Keratinocyte (primary cell): ENCODE measurements at regions not wholly inside any gene's neighbourhood (a gene's known extent, or its start where the extent isn't known, plus 50 kb on each side); places are given as distances from the start of the nearest gene placed in this dataset.

Experiments
- DNase-seq: peaks from one replicate; pipeline ENCODE4 v3.0.0-alpha.2; 2011; ENCODE audit warnings: low read depth, missing footprints, low spot score
- FAIRE-seq: peaks from 2 replicates; lab custom pipeline; 2011; peaks lifted over from hg19 to GRCh38; lab: Jason Lieb, UNC
- H2AFZ ChIP-seq: 2 replicates; pipeline ENCODE4 v1.6.0; 2012; ENCODE audit warnings: low read length, control low read depth, inconsistent platforms; ENCODE audit not compliant: control insufficient read depth
- H3K27ac ChIP-seq: 2 replicates; pipeline ENCODE4 v1.5.1; 2011; ENCODE audit warnings: low read length; ENCODE audit not compliant: control insufficient read depth, insufficient read depth
- H3K27me3 ChIP-seq: 3 replicates; pipeline ENCODE4 v1.6.0; 2011; ENCODE audit warnings: low read length; ENCODE audit not compliant: control insufficient read depth, insufficient read depth; ENCODE audit errors: extremely low read depth
- H3K36me3 ChIP-seq, 2 experiments: 2 replicates in 1 of 2; 3 replicates in 1 of 2; pipeline ENCODE4 v1.5.1; 2011; ENCODE audit warnings: low read length in 2 of 2, mild to moderate bottlenecking in 1 of 2; ENCODE audit not compliant: control insufficient read depth in 2 of 2, insufficient read depth in 2 of 2; ENCODE audit errors: extremely low read depth in 1 of 2
- H3K4me1 ChIP-seq: 3 replicates; pipeline ENCODE4 v1.5.1; 2011; ENCODE audit warnings: low read length; ENCODE audit not compliant: control insufficient read depth, insufficient read depth; ENCODE audit errors: extremely low read depth
- H3K4me2 ChIP-seq: 3 replicates; pipeline ENCODE4 v1.6.0; 2011; ENCODE audit warnings: low read depth, low read length; ENCODE audit not compliant: control insufficient read depth, insufficient read depth; ENCODE audit errors: extremely low read depth
- H3K4me3 ChIP-seq, 3 experiments: fragments of 200-600 bp in 1 of 3; sonication (generic) in 1 of 3; 2 replicates in 2 of 3; 3 replicates in 1 of 3; pipeline ENCODE4 v1.5.1; 2011 to 2016; ENCODE audit warnings: low read length in 3 of 3, mild to moderate bottlenecking in 3 of 3, control low read depth in 2 of 3, inconsistent platforms in 1 of 3, low read depth in 1 of 3, mixed read lengths in 1 of 3, mixed run types in 1 of 3, moderate library complexity in 1 of 3; ENCODE audit not compliant: control insufficient read depth in 2 of 3, insufficient read depth in 2 of 3; ENCODE audit errors: extremely low read depth in 1 of 3
- H3K79me2 ChIP-seq: 2 replicates; pipeline ENCODE4 v1.6.0; 2012; ENCODE audit warnings: low read length; ENCODE audit not compliant: control insufficient read depth, insufficient read depth
- H3K9ac ChIP-seq: 3 replicates; pipeline ENCODE4 v1.6.0; 2011; ENCODE audit warnings: low read length; ENCODE audit not compliant: control insufficient read depth, insufficient read depth; ENCODE audit errors: extremely low read depth
- H3K9me1 ChIP-seq: 3 replicates; pipeline ENCODE4 v1.6.0; 2011; ENCODE audit warnings: low read length; ENCODE audit not compliant: control insufficient read depth, insufficient read depth; ENCODE audit errors: extremely low read depth
- H3K9me3 ChIP-seq: 2 replicates; pipeline ENCODE4 v1.5.1; 2012; ENCODE audit warnings: low read depth, low read length; ENCODE audit not compliant: control insufficient read depth
- H4K20me1 ChIP-seq: 3 replicates; pipeline ENCODE4 v1.6.0; 2011; ENCODE audit warnings: low read length; ENCODE audit not compliant: control insufficient read depth, insufficient read depth; ENCODE audit errors: extremely low read depth
- CTCF ChIP-seq, 3 experiments: IDR thresholded peaks in 1 of 3; conservative IDR thresholded peaks in 1 of 3; optimal IDR thresholded peaks in 1 of 3; 2 replicates in 2 of 3; 3 replicates in 1 of 3; pipeline versions ENCODE3 to v1.5.1; 2011; ENCODE audit warnings: low read length in 3 of 3, mild to moderate bottlenecking in 3 of 3, moderate library complexity in 2 of 3, control low read depth in 1 of 3, inconsistent platforms in 1 of 3; ENCODE audit not compliant: insufficient read depth in 2 of 3; ENCODE audit errors: extremely low read depth in 1 of 3
- EZH2 ChIP-seq: IDR thresholded peaks from one replicate; pipeline ENCODE4 v1.6.1; 2012; ENCODE audit warnings: inconsistent platforms, mild to moderate bottlenecking, low read length, moderate library complexity
- dilution Hi-C: fragments of 300-500 bp; cut with MboI; formaldehyde crosslinking; loops from one replicate; pipeline ENCODE4 v1.7.0; 2020; ENCODE audit warnings: low sequenced_read_pairs; ENCODE audit not compliant: extremely low pct_ligation_motif_present

- Histone ChIP-seq H2AFZ (no peak overlapping the region), H3K9me1 (no peaks in the 10 kb centered on the region), H4K20me1 (no peaks in the 10 kb centered on the region), H3K4me3 (no peak overlapping the region), H3K4me1 (peaks cover 34% of the 10 kb centered on the region), H3K79me2 (no peaks in the 10 kb centered on the region), H3K36me3 (no peaks in the 10 kb centered on the region), H3K9me3 (no peaks in the 10 kb centered on the region), H3K27ac (no peak overlapping the region), H3K4me2 (no peak overlapping the region), H3K27me3 (no peaks in the 10 kb centered on the region), H3K9ac (no peak overlapping the region)
- dilution Hi-C loops: no loop called here
- FAIRE-seq (no peak), DNase-seq (no peak)
- TF ChIP-seq CTCF (optimal IDR thresholded peaks at IDR 0.05 in 1 of 3, IDR thresholded peaks at IDR 0.05 in 1 of 3, conservative IDR thresholded peaks at IDR 0.05 in 1 of 3; ENCODE audit: extremely low read depth in 1 of 3, insufficient read depth in 2 of 3, low read length in 3 of 3): no peak
- no peak for TF ChIP-seq EZH2
Measured at GRCh38 chr13:106143392-106143791, 392.1 kb downstream of the EFNB2 start.

GRCh38 chr13:106140476-106140875 is 395.0 kb downstream of the EFNB2 start:
- no peaks in the 10 kb centered on the region for H4K20me1 ChIP-seq
- H3K36me3 ChIP-seq: no peaks in the 10 kb centered on the region
- no peak overlapping the region for H3K4me2 ChIP-seq
- TF ChIP-seq EZH2: no peak
- no peak for TF ChIP-seq CTCF (optimal IDR thresholded peaks at IDR 0.05 in 1 of 3, IDR thresholded peaks at IDR 0.05 in 1 of 3, conservative IDR thresholded peaks at IDR 0.05 in 1 of 3; ENCODE audit: extremely low read depth in 1 of 3, insufficient read depth in 2 of 3, low read length in 3 of 3)
- H3K4me3 ChIP-seq: no peak overlapping the region
- no peak overlapping the region for H3K9ac ChIP-seq
- no peaks in the 10 kb centered on the region for H3K27me3 ChIP-seq
- H2AFZ ChIP-seq: no peak overlapping the region
- peaks cover 33% of the 10 kb centered on the region for H3K4me1 ChIP-seq
- no peaks in the 10 kb centered on the region for H3K9me3 ChIP-seq
- dilution Hi-C loops: no loop called here
- no peak for FAIRE-seq
- H3K27ac ChIP-seq: no peak overlapping the region
- no peaks in the 10 kb centered on the region for H3K79me2 ChIP-seq
- H3K9me1 ChIP-seq: no peaks in the 10 kb centered on the region
- DNase-seq: no peak
